Trophoblast cell (in vitro differentiated cells and primary cell): ENCODE measurements at regions not wholly inside any gene's neighbourhood (a gene's known extent, or its start where the extent isn't known, plus 50 kb on each side); places are given as distances from the start of the nearest gene placed in this dataset.

ENCODE experiments used
- DNase-seq, 2 donors: peaks; one replicate each; pipeline ENCODE4 v3.0.0-alpha.2; 2016
- H2AFZ ChIP-seq: 2 replicates; pipeline ENCODE4 v1.6.1; 2013; ENCODE audit warnings: low read length, moderate library complexity, mild to moderate bottlenecking; ENCODE audit not compliant: insufficient read depth, poor library complexity
- H2AK5ac ChIP-seq: 2 replicates; pipeline ENCODE4 v1.6.1; 2013; ENCODE audit warnings: mild to moderate bottlenecking, low read length
- H2BK120ac ChIP-seq: 2 replicates; pipeline ENCODE4 v1.6.1; 2013; ENCODE audit warnings: low read length, mild to moderate bottlenecking, moderate library complexity; ENCODE audit not compliant: insufficient read depth, poor library complexity
- H2BK12ac ChIP-seq: 2 replicates; pipeline ENCODE4 v1.6.1; 2013; ENCODE audit warnings: mild to moderate bottlenecking, low read length, moderate library complexity
- H2BK5ac ChIP-seq: 2 replicates; pipeline ENCODE4 v1.6.1; 2013; ENCODE audit warnings: low read length, low read depth, moderate library complexity, mild to moderate bottlenecking; ENCODE audit not compliant: poor library complexity
- H3K14ac ChIP-seq: 2 replicates; pipeline ENCODE4 v1.6.1; 2013; ENCODE audit warnings: mild to moderate bottlenecking, low read length
- H3K18ac ChIP-seq: 2 replicates; pipeline ENCODE4 v1.6.1; 2013; ENCODE audit warnings: mild to moderate bottlenecking, low read length
- H3K23ac ChIP-seq: 2 replicates; pipeline ENCODE4 v1.6.1; 2013; ENCODE audit warnings: low read length
- H3K27ac ChIP-seq: 2 replicates; pipeline ENCODE4 v1.5.1; 2013; ENCODE audit warnings: low read depth, mild to moderate bottlenecking, inconsistent platforms, low read length, moderate library complexity
- H3K27me3 ChIP-seq: 2 replicates; pipeline ENCODE4 v1.6.1; 2013; ENCODE audit warnings: inconsistent platforms, mild to moderate bottlenecking, low read length, moderate library complexity; ENCODE audit not compliant: insufficient read depth
- H3K36me3 ChIP-seq, 2 experiments: 1 replicate in 1 of 2; 2 replicates in 1 of 2; pipeline ENCODE4 v1.6.1; 2013; ENCODE audit warnings: low read length in 2 of 2, mild to moderate bottlenecking in 2 of 2, moderate library complexity in 1 of 2; ENCODE audit not compliant: insufficient read depth in 2 of 2, control insufficient read depth in 1 of 2
- H3K4ac ChIP-seq: 2 replicates; pipeline ENCODE4 v1.6.1; 2013; ENCODE audit warnings: low read depth, mild to moderate bottlenecking, low read length, moderate library complexity
- H3K4me1 ChIP-seq, 2 experiments: 1 replicate in 1 of 2; 2 replicates in 1 of 2; pipeline ENCODE4 v1.6.1; 2013; ENCODE audit warnings: low read length in 2 of 2, mild to moderate bottlenecking in 2 of 2, moderate library complexity in 1 of 2; ENCODE audit not compliant: insufficient read depth in 2 of 2, control insufficient read depth in 1 of 2
- H3K4me2 ChIP-seq: 2 replicates; pipeline ENCODE4 v1.6.1; 2013; ENCODE audit warnings: inconsistent platforms, mild to moderate bottlenecking, low read length, moderate library complexity
- H3K4me3 ChIP-seq: 2 replicates; pipeline ENCODE4 v1.5.1; 2013; ENCODE audit warnings: mild to moderate bottlenecking, low read depth, low read length, inconsistent platforms
- H3K79me1 ChIP-seq: one replicate; pipeline ENCODE4 v1.6.1; 2013; ENCODE audit warnings: low read length
- H3K79me2 ChIP-seq: 2 replicates; pipeline ENCODE4 v1.6.1; 2013; ENCODE audit warnings: low read length, mild to moderate bottlenecking; ENCODE audit not compliant: control insufficient read depth, insufficient read depth, poor library complexity
- H3K9ac ChIP-seq: 2 replicates; pipeline ENCODE4 v1.6.1; 2013; ENCODE audit warnings: mild to moderate bottlenecking, low read length
- H3K9me3 ChIP-seq: 2 replicates; pipeline ENCODE4 v1.6.1; 2013; ENCODE audit warnings: low read depth, mild to moderate bottlenecking, control low read depth, inconsistent platforms, low read length; ENCODE audit not compliant: insufficient read depth
- H4K12ac ChIP-seq: 2 replicates; pipeline ENCODE4 v1.6.1; 2013; ENCODE audit warnings: low read depth, mild to moderate bottlenecking, low read length, moderate library complexity
- H4K8ac ChIP-seq: 2 replicates; pipeline ENCODE4 v1.6.1; 2013; ENCODE audit warnings: low read depth, mild to moderate bottlenecking, low read length, moderate library complexity
- H4K91ac ChIP-seq: one replicate; pipeline ENCODE4 v1.6.1; 2013; ENCODE audit warnings: low read depth, mild to moderate bottlenecking, low read length, moderate library complexity
- WGBS: extraction: QIAGEN DNeasy Blood & Tissue Kit; methylation state at CpG from one replicate; pipeline ENCODE4 v1.1.7; 2013; ENCODE audit warnings: missing lambda C conversion rate; ENCODE audit not compliant: insufficient read length, insufficient coverage; ENCODE audit errors: extremely low coverage; 5-methylcytosine and 5-hydroxymethylcytosine counted together

GRCh38 chr5:173741729-173742431 is 125.4 kb upstream of the BOD1 start:
- Histone ChIP-seq H3K14ac (no peak overlapping the region), H3K27me3 (no peaks in the 10 kb centered on the region), H4K8ac (no peak overlapping the region), H2AK5ac (no peak overlapping the region), H3K79me2 (no peaks in the 10 kb centered on the region), H2BK12ac (no peak overlapping the region), H4K12ac (no peak overlapping the region), H3K23ac (no peak overlapping the region), H3K27ac (no peak overlapping the region), H4K91ac (no peak overlapping the region), H3K4me3 (no peak overlapping the region), H3K9me3 (no peaks in the 10 kb centered on the region), H2AFZ (no peak overlapping the region), H3K4ac (no peak overlapping the region), H3K4me1 (peaks cover 14 to 22% of the 10 kb centered on the region in 2 experiments), H3K9ac (no peak overlapping the region), H3K36me3 (no peaks in the 10 kb centered on the region), H3K18ac (no peak overlapping the region), H3K4me2 (no peak overlapping the region), H2BK120ac (no peak overlapping the region), H3K79me1 (peaks cover 13% of the 10 kb centered on the region), H2BK5ac (no peak overlapping the region)
- no CpG with 5 or more reads among the region's 5 CpGs for WGBS
- DNase-seq = no peak

GRCh38 chr5:173742432-173742816 is 126.0 kb upstream of the BOD1 start:
- H3K23ac ChIP-seq = no peak overlapping the region
- no peak overlapping the region for H2BK5ac ChIP-seq
- no peaks in the 10 kb centered on the region for H3K9me3 ChIP-seq
- H2AK5ac ChIP-seq = no peak overlapping the region
- no peaks in the 10 kb centered on the region for H3K27me3 ChIP-seq
- no peak for DNase-seq
- H3K4me3 ChIP-seq = no peak overlapping the region
- no peak overlapping the region for H2BK120ac ChIP-seq
- no peak overlapping the region for H4K91ac ChIP-seq
- no peak overlapping the region for H4K12ac ChIP-seq
- H3K36me3 ChIP-seq = no peaks in the 10 kb centered on the region
- H3K14ac ChIP-seq = no peak overlapping the region
- no peaks in the 10 kb centered on the region for H3K79me2 ChIP-seq
- no peak overlapping the region for H4K8ac ChIP-seq
- peaks cover 14 to 20% of the 10 kb centered on the region in 2 experiments for H3K4me1 ChIP-seq
- no peak overlapping the region for H3K9ac ChIP-seq
- peaks cover 13% of the 10 kb centered on the region for H3K79me1 ChIP-seq
- no peak overlapping the region for H3K4me2 ChIP-seq
- no peak overlapping the region for H2BK12ac ChIP-seq
- H3K4ac ChIP-seq = no peak overlapping the region
- no peak overlapping the region for H3K27ac ChIP-seq
- H2AFZ ChIP-seq = no peak overlapping the region
- no CpG with 5 or more reads among the region's 3 CpGs for WGBS
- no peak overlapping the region for H3K18ac ChIP-seq

- H3K23ac ChIP-seq = no peak overlapping the region
- no peaks in the 10 kb centered on the region for H3K36me3 ChIP-seq
- peak overlapping the region; percentile 21 for H3K27ac ChIP-seq
- peak overlapping the region; percentile 29 for H4K91ac ChIP-seq
- H2AFZ ChIP-seq = no peak overlapping the region
- no peak overlapping the region for H2AK5ac ChIP-seq
- no peak overlapping the region for H3K18ac ChIP-seq
- H2BK120ac ChIP-seq = peak overlapping the region; percentile 62
- peak overlapping the region; percentile 40 for H2BK12ac ChIP-seq
- no peak overlapping the region for H3K4ac ChIP-seq
- H3K79me2 ChIP-seq = no peaks in the 10 kb centered on the region
- no peak overlapping the region for H3K9ac ChIP-seq
- no CpG with 5 or more reads among the region's 9 CpGs for WGBS
- peaks cover 13% of the 10 kb centered on the region for H3K79me1 ChIP-seq
- no peaks in the 10 kb centered on the region for H3K27me3 ChIP-seq
- no peak for DNase-seq
- H4K8ac ChIP-seq = peak overlapping the region; percentile 56
- no peak overlapping the region for H3K4me3 ChIP-seq
- H3K4me1 ChIP-seq = peaks cover 14 to 20% of the 10 kb centered on the region in 2 experiments
- peak overlapping the region; percentile 2 for H2BK5ac ChIP-seq
- H4K12ac ChIP-seq = no peak overlapping the region
- H3K4me2 ChIP-seq = no peak overlapping the region
- no peaks in the 10 kb centered on the region for H3K9me3 ChIP-seq
- no peak overlapping the region for H3K14ac ChIP-seq
These were observed 127.3 kb upstream of the BOD1 start for GRCh38 chr5:173743641-173744343.

GRCh38 chr5:173744551-173744950 is 128.1 kb upstream of the BOD1 start:
- peak in 1 of 2 donors; percentile 20 for DNase-seq
- Histone ChIP-seq H3K27ac (no peak overlapping the region), H2AFZ (no peak overlapping the region), H2BK120ac (peak overlapping the region; percentile 68), H3K4me1 (peaks cover 14 to 18% of the 10 kb centered on the region in 2 experiments), H3K79me2 (no peaks in the 10 kb centered on the region), H3K9ac (no peak overlapping the region), H3K18ac (no peak overlapping the region), H2AK5ac (peak overlapping the region; percentile 57), H3K14ac (peak overlapping the region; percentile 54), H4K91ac (peak overlapping the region; percentile 74), H3K27me3 (no peaks in the 10 kb centered on the region), H2BK12ac (peak overlapping the region; percentile 40), H4K12ac (no peak overlapping the region), H3K79me1 (peaks cover 11% of the 10 kb centered on the region), H3K36me3 (no peaks in the 10 kb centered on the region), H4K8ac (peak overlapping the region; percentile 49), H3K4me2 (no peak overlapping the region), H3K23ac (no peak overlapping the region), H2BK5ac (no peak overlapping the region), H3K4ac (no peak overlapping the region), H3K4me3 (no peak overlapping the region), H3K9me3 (no peaks in the 10 kb centered on the region)
- no CpG with 5 or more reads among the region's 8 CpGs for WGBS
